HG02884 (cell line): ENCODE measurements at regions not wholly inside any gene's neighbourhood (a gene's known extent, or its start where the extent isn't known, plus 50 kb on each side); places are given as distances from the start of the nearest gene placed in this dataset.
A peak's percentile ranks its signal among the peaks of the same experiment; 100 is the strongest.
"Not testable (repeated sequence)": the region's sequence is repeated elsewhere in the genome, so short reads cannot be mapped to it uniquely, and the experiment has no call there.

Experiments used
- ATAC-seq: cut with Tn5 transposase; IDR thresholded peaks from one replicate; pipeline ENCODE4 v1.9.1; 2021; ENCODE audit warnings: mild to moderate bottlenecking, moderate library complexity; ENCODE audit not compliant: unreplicated experiment

DNA sequence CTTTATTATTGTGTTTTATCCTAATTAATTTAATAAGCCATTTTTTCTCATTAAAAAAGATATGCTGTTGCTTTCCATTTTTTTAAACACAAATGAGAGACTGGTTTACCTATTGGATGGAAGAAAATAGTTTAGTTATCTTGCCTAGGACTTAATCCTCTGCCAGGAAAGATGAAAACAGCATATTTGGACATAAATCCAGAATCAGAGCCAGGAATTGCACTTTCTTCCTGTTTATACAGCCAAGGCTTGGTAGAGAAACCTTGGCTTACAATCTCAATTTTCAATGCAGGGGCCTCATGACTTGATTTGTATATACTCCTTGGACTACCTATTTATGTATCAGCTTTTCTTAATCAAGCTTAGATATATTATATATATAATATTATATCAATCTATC is 618.8 kb upstream of the SEMA3D start:
- ATAC-seq, result no peak

DNA sequence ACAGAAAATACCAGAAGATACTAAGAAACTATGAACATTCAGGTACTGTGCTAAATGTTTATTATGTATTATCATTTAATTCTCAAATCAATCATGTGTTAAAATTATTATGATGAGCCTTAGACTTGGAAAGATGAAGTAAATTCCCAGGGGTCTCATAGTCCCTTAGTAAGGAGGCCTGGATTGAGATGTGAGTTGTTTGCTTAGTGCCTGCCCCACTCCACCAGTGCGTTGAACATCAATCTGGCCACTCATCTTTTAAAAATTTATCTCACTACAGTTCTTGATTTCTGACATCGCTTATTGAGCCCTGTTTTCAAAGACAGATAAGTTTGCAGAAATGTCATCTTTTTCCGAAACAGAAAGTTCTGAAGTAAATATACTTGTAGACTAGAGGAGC is 618.4 kb upstream of the SEMA3D start:
- ATAC-seq, result no peak

DNA sequence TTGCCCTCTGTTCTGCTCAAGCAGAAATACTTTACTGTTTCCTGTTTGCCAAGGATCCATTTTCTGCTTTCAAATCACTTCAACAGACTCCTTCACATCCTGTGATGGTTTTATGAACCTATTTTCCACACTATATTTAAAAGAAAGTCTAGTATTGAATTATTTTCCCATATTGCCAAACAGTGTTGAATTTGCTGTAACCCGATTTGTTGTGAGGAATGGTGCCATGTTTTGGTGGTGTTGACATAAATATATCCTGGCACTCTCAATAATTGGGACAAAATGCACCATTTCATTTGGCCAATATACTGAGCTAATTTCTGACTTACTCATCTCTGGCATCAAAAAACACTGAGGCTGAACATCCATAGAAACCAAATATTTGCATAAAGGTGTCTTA is 615.4 kb upstream of the SEMA3D start:
- ATAC-seq, result no peak

DNA sequence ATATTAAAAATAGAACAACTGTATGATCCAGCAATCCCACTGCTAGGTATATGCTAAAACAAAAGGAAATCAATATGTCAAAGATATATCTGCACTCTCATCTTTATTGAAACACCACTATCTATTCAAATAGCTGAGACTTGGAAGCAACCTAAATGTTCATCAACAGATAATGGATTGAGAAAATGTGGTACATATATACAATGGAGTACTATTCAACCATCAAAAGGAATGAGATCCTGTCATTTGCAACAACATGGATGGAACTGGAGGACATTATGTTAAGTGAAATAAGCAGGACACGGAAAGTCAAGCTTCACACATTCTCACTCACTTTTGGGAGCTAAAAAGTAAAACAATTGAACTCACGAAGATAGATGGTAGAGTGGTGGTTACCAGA is 610.1 kb upstream of the SEMA3D start:
- ATAC-seq, result no peak

DNA sequence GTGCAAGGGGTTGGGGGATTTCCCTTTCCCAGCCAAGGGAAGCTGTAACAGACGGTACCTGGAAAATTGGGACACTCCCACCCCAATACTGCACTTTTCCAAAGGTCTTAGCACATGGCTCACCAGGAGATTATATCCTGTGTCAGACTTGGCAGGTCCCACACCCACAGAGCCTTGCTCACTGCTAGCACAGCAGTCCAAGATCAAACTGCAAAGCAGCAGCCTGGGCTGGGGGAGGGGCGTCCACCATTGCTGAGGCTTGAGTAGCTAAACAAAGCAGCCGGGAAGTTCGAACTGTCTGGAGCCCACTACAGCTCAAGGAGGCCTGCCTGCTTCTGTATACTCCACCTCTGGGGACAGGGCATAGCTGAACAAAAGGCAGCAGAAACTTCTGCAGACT is 604.2 kb upstream of the SEMA3D start:
- not testable (repeated sequence) for ATAC-seq

DNA sequence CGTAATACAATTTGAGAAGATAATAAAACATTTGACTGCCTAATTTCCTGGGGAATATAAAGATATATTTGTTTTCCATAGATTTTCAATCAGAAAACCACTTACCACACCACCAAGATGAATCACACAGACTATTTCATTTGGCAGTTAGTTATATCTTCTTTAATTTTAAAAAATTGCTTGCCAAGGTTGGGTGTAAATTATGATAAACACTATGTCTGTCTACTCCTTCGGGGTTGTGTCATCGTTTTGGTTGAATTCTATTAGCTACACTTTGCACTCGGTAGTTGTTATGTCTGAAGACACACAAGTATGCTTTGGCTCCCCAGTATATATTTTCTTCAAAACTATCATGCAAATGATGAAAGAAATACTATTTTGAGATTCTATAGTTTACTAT is 594.8 kb upstream of the SEMA3D start:
- ATAC-seq, result no peak

DNA sequence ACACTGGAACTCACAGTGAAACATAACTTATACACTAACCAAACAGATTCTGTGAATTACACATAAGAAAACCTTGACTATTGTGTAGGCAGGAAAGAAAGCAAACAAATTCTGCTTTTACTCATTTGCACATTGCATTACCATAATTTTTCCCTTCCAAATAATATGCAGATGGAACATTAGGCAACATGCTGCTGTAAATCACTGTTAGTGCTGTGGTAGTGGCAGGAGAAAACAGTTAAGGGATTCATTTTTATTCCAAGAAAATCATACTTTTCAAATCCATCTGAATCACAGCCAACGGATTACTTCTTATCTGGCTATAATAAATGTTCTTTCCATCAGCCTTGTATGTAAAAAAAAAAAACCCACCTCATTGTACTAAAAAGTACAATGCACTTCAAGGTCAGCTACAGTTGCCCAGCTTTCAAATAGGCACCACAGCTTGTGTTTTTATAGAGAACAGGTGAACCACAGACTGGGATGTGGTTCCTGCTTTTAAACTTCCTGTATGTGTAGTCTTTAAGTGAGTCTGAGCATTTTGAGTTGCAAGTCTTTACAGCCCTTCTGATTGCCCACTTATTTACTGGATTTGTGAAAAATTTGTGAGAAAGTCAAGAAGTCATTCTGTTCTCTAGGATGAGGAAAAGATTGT is 590.0 kb upstream of the SEMA3D start:
- ATAC-seq, result no peak

DNA sequence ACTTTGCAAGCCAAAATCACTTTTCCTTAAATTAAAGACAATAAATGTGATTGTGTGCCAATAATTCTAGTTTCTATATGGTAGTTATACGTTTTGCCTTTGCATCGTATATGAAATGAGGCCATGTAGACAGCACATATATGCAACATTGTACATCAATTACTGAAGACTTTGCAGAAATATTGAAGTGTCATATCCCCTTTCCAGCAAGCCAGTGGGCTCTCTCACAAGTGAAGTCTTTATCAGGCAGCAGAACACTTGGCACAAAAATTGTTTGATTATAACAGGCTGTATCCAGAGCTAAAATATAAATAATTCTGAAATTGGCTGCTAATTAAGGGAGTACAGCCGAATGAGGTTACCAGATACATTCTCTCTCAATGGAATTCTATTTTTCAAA is 588.6 kb upstream of the SEMA3D start:
- no peak for ATAC-seq

DNA sequence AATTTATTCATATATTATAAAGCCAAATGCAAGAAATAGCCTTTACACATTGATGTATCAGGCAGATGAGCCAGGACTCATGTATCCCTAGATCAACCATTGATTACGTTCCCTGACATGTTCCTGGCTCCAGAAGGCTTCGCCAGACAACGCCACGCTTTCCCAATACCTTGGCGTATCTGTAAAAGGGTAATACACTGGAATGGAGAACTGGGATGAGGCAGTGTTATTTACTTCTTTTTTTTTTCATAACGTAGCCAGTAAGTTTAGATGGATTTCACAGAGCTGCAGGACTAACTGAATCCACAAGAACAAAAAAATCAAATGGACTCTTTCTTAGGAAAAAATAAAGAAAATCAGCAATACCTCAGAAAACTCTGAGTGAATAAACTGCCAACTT is 588.1 kb upstream of the SEMA3D start:
- no peak for ATAC-seq

DNA sequence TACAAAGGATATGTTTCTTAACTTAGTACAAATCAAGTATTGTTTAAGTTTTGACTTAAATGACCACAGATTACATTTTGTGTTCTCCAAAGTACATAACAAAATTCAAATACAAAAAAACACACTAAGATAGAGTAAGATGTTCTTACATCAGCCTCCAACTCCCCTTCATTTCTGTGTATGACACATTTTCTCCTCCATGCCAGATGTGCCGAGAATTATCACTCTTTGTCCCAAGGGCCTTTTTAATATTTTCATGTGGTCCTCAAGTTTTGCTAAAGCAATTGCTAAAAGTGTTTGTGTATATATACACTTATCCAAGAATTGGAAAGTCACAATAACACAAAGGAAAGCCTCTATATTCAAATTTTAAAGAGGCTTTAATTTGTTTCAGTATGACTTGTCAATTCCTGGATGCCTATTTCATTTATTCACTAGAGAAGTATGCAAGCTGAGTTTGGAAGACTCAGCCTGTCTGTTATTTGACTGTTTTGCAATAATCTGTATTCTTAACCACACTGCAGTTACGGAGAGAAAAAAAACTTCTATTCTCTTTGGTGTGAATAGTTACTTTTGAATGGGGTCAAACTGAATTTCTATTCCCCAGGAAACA is 586.4 kb upstream of the SEMA3D start:
- no peak for ATAC-seq

DNA sequence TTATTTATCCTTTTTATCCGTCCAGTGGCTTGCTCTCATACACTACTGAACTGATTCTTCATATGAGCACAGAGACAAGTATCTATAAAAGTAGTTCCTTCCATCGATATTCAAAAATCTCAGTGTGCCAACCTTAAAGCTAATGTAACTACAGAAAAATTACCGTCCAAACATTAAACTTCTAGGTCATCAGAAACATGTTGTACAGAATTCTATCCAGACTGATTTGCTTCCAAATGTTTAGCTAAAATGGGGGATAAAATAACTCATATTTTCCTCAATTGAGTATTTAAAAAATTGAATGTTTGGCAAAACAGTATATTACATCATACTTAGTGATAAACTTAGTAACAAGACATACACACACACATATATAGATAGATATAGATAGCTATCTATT is 584.7 kb upstream of the SEMA3D start:
- ATAC-seq, result no peak

DNA sequence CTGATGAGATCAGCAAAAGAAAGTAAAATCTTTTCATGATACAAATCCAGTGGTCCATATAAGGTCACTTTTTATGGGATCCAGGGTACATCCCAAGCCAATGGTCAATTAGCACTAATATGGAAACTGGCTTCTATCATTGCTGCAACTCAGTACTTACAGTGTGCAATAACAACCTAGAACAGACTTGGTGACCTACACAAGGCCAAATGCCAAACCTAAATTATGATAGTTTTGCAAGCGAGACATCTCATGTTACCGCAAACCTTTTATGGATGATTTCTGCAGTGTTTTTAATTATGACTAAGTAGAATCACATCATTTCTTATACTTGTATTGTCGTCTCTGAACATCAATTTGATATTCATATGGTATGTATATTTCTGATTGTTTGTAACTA is 583.5 kb upstream of the SEMA3D start:
- no peak for ATAC-seq

DNA sequence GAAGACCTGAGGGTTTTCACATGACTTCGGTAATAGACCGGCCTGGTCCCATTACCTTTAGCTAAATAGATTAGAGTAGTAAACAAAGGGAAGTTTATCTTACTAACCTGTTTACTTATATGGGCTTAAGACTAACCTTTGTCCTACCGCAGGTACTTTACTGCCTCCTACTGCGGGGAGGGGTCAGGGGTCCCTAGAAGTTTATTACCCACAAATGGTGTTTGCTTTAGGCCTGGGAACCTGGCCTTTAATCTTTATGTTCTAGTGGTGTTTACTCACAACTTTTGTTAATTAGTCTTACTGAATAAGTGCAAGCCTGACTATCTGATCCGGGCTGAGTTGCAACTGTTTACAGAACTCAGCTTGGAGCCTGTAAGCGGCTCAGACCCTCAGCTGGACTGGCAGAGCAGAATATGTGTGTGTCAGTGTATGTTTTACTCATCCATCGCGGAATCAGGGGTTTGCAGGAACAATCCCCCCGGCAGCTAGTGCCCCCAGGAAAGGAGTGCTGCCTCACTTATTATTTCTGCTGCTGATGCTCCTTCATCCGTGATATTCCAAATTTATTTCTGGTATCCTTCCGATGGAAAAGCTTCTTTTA is 578.9 kb upstream of the SEMA3D start:
- no peak for ATAC-seq

DNA sequence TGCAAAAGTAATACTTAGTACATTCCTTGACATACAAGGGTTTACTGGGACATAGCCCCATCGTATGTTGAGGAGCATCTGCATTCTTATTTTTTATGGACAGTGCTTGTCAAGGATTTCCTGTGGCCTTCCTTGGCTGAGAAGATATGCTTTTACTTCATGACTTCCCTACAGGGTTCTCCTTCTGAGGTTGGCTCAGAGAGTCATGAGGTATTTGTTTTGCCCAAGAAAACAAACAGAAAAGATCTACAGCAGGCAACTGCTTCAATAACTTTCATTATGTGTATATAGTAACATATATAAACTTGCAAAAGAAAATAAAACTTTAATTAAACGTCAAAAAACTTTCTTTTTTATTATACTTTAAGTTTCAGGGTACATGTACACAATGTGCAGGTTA is 577.2 kb upstream of the SEMA3D start:
- no peak for ATAC-seq

DNA sequence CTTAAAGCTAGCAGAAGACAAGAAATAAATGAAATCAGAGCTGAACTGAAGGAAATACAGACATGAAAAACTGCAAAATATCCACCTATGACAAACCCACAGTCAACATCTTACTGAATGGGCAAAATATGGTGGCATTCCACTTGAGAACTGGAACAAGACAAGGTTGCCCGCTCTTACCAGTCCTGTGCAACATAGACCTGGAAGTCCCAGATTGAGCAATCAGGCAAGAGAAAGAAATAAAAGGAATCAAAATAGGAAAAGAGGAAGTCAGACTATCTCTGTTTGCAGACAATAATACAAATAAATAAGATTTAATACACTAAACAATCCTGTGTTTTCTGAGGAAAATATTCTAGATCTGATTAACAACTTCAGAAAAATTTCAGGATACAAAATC is 570.5 kb upstream of the SEMA3D start:
- no peak for ATAC-seq

DNA sequence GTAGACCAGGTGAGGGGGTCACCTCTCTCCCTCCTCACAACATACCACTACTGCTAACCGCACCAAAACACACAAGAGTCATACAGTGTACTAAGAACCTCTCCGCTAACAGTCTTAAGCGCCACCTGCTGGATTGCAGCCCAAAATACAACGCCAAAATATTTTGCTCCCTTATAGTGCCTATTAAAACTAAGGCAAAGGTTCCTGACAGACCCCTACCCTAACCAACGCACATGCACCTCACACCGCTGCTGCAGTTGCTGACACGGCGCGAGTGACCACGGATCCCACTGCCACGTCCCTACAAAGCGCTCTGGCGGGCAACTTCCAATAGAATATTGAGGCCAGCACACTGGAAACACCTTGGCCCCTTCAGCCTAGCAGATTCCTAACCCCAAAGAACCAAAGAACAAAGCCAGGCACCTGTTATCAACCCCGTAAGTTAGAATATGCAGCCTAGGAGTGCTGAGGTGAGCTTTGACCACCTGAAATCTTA is 563.6 kb upstream of the SEMA3D start:
- peak; percentile 99 for ATAC-seq

DNA sequence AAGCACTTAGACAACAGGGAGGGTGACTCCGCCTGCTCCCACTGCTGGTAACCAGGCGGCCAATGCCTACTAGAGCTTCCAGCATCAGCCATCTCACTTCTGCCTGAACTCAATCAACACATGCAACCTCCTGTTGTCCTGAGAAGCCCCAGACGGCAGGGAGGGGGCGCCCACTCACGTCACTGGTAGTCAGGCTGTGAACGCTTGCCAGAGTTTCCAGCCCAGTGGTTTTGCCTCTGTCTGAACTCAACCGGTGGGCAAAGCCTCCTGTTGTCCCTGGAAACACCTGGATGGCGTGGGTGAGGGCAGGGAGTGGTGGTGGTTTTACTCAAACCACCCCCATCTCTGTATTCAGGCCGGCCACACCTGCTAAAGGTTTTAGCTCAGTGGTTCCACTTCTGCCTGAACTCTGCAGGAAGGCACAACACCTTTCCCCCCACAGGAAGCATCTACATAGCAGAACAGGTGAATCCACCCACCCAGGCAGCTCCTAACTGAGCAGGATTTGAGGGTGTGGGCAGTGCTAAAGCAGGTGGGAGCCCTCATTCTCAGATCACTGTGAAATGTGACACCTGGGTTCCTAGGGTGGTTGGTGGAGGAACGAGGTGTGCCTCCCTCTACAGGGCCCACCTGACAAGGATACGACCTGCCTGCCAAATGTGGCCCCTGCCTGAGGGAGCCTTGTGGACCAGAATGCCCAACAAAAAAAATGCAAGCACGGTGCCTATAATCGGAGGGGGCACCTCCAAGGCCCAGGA is 563.0 kb upstream of the SEMA3D start:
- ATAC-seq, result peak; percentile 12

DNA sequence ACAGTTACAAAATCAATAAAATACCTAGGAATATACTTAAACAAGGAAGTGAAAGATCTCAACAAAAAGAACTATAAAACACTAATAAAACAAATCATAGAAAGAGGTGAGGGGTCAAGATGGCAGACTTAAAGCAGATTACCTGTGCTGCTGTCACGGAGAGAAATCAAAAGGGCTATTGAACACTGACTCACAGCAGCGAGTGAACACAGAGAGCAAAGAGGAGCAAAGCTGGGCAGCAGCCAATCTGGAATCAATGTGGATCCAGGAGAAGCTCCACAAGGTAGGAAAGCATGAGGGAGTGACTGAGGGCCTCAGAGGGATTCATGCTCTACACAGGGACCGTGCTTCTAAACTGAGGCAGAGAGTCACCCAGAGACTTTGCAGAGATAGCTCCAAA is 562.0 kb upstream of the SEMA3D start:
- no peak for ATAC-seq

DNA sequence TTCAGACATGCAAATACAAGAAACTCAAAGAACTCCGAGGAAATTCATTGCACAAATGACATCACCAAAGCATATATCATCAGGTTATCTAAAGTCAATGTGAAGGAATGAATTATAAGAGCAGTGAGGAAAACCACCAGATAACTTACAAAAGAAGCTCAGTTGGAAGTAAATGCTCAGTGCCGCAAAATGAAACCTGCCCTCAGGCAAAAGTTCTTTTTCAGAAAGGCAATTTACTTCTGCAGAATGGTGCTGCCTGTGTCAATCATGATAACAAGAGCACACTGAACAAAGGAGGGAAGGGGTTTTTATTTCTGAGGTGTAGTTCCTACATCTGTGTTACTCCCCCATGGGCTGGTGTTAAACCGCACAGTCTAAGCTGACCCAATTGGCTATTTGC is 550.6 kb upstream of the SEMA3D start:
- no peak for ATAC-seq

DNA sequence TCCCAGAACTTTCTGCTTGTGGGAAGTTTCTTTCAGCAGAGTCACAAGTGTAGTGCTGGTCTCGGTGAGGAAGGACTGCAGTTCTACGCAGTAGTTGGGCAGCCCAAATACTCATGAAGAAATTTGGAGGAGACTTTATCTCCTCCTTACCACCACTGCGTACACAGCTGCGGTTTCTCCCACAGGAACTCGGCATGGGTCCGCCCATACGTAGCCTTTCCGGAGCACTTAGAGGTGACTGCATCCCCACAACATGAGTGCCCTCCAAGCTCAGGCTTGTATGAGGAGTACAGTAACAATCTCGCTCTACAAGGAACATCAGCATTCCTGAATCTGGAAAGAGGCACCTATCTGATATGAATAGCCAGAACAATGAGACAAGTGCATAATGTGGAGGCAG is 549.2 kb upstream of the SEMA3D start:
- ATAC-seq, result no peak

DNA sequence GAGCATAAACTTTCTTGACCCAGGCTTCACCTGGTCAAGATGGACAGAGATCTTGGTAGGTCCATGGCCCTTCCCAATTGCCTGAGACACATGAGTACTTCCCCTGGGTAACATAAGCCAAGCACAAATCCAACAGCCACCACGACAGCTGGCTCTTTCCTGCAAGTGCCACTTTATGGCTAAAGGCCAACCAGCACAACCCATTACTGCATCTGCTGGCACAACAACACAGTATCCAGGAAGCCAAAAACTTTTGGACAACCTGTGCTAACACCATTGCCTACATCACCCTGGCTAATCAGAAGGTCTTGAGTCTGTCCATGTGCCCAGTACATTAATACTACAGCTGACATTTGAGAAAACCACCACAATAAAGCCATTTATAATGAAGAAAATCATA is 548.0 kb upstream of the SEMA3D start:
- no peak for ATAC-seq
